ENCODE measurements at regions not wholly inside any gene's neighbourhood (a gene's known extent, or its start where the extent isn't known, plus 50 kb on each side); places are given as distances from the start of the nearest gene placed in this dataset.

DNA sequence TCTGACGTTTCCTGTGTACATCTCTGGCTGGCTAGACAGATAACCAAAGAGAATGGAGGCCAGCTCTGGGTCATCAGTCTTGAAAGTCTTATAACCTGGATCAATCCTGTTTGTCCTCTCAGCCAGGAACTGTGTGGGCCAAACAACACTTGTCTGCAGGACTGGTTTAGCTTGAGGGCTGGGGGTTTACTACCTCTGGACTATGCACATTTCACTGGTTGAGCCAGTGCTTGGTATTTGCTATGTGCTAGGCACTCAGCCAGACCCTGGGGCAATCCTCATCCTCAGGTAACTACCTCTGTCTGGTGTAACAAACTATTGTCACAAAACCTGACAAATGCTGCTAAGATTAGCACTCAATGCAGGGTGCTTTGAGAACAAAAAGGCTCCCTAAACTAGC is 169.7 kb downstream of the HAUS1 start:
- TF ChIP-seq POLR2A (IDR thresholded peaks at IDR 0.05) (no peak), CTCF (IDR thresholded peaks at IDR 0.05) (no peak)

Measured in vagina (tissue), 2 donors.